Uterus (tissue), 3 donors: ENCODE measurements at regions not wholly inside any gene's neighbourhood (a gene's known extent, or its start where the extent isn't known, plus 50 kb on each side); places are given as distances from the start of the nearest gene placed in this dataset.

Source experiments
- DNase-seq, 2 donors: peaks; one replicate each; pipeline ENCODE4 v3.0.0-alpha.2; 2019 to 2020
- H3K27ac ChIP-seq, 2 donors: fragments of 200-600 bp; sonication (generic); 1 replicate in 1 of 2; 2 replicates in 1 of 2; pipeline ENCODE4 v1.5.1; 2016 to 2018
- H3K27me3 ChIP-seq, 2 donors: fragments of 200-600 bp; sonication (generic); one replicate each; pipeline ENCODE4 v1.5.1; 2018 to 2019; ENCODE audit warnings: control low read depth in 1 of 2
- H3K36me3 ChIP-seq, 2 donors: fragments of 200-600 bp; sonication (generic); one replicate each; pipeline ENCODE4 v1.5.1; 2019; ENCODE audit warnings: control low read depth in 1 of 2
- H3K4me1 ChIP-seq, 2 donors: fragments of 200-600 bp; sonication (generic); one replicate each; pipeline ENCODE4 v1.5.1; 2018 to 2019; ENCODE audit warnings: control low read depth in 1 of 2
- H3K4me3 ChIP-seq, 2 donors: fragments of 200-600 bp; sonication (generic); 1 replicate in 1 of 2; 2 replicates in 1 of 2; pipeline ENCODE4 v1.5.1; 2018 to 2019; ENCODE audit warnings: mild to moderate bottlenecking in 1 of 2
- H3K9me3 ChIP-seq, 2 donors: fragments of 200-600 bp; sonication (generic); one replicate each; pipeline ENCODE4 v1.5.1; 2019; ENCODE audit warnings: control low read depth in 1 of 2
- POLR2A ChIP-seq, 2 donors: fragments of 450-650 bp; IDR thresholded peaks; one replicate each; pipeline ENCODE4 v1.6.1; 2016; ENCODE audit warnings: antibody characterized with exemption in 2 of 2, mild to moderate bottlenecking in 1 of 2, moderate library complexity in 1 of 2
- intact Hi-C: fragments of 100-400 bp; cut with DNase I; formaldehyde crosslinking; loops from one replicate; pipeline ENCODE4 v1.15.1; 2023; ENCODE audit warnings: low total_unique reads
- TF ChIP-seq, protein P1 (sequence below), 4 experiments: fragments of 200-600 bp in 2 of 4; fragments of 450-650 bp in 2 of 4; sonication (generic) in 2 of 4; IDR thresholded peaks; one replicate each; pipeline ENCODE4 v1.5.1; 2016 to 2019; ENCODE audit warnings: antibody characterized with exemption in 4 of 4, mild to moderate bottlenecking in 2 of 4, moderate library complexity in 1 of 4
- donor health status: DM: yes; HTN: yes; CAD: no.

DNA sequence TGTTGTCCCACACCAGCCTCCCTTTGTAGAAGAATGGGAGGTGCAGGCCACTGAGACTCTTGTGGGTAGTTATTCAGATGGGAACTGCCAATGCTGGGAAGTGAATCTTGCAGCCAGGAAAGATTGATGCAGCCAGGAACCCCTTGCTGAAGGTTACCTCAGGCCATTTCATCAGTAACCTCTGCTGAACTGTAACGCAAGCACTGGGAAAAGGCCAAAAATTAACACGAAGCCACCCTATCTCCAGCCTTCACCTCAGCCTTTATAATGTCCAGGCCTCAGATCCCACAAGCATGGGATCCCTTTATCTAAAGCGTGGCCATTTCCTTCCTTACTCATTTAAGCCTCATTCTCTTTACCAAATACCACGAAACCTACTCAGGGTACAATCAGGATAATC lies 211.1 kb downstream of the SPTSSA start:
- Histone ChIP-seq H3K27me3 (no peaks in the 10 kb centered on the region), H3K9me3 (no peaks in the 10 kb centered on the region), H3K36me3 (no peaks in the 10 kb centered on the region), H3K27ac (no peak overlapping the region), H3K4me3 (no peak overlapping the region), H3K4me1 (no peaks in the 10 kb centered on the region)
- TF ChIP-seq, protein P1, sequence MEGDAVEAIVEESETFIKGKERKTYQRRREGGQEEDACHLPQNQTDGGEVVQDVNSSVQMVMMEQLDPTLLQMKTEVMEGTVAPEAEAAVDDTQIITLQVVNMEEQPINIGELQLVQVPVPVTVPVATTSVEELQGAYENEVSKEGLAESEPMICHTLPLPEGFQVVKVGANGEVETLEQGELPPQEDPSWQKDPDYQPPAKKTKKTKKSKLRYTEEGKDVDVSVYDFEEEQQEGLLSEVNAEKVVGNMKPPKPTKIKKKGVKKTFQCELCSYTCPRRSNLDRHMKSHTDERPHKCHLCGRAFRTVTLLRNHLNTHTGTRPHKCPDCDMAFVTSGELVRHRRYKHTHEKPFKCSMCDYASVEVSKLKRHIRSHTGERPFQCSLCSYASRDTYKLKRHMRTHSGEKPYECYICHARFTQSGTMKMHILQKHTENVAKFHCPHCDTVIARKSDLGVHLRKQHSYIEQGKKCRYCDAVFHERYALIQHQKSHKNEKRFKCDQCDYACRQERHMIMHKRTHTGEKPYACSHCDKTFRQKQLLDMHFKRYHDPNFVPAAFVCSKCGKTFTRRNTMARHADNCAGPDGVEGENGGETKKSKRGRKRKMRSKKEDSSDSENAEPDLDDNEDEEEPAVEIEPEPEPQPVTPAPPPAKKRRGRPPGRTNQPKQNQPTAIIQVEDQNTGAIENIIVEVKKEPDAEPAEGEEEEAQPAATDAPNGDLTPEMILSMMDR (IDR thresholded peaks at IDR 0.05): no peak
- no peak for TF ChIP-seq POLR2A (IDR thresholded peaks at IDR 0.05)
- intact Hi-C loops: no loop called here
- DNase-seq: no peak

DNA sequence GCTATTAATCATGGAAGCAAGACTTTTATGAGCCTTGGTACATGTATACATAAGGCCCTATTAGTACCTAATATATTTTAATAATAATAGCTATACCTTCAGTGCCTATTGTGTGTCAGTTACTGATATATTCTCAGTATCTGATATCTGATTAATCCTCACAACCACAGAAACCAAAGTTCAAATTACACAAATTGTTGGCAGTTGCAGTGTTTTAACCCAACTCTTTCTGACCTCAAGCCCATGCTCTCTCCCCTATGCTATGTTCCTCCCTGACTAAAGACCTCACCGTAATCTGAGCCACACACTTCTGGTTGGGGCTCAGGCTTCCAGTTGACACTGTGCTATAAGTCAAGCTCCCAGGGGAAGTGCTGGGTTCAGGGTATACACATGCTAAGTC lies 214.4 kb downstream of the SPTSSA start:
- DNase-seq: no peak
- no peaks in the 10 kb centered on the region for H3K4me1 ChIP-seq
- H3K27me3 ChIP-seq: no peaks in the 10 kb centered on the region
- H3K4me3 ChIP-seq: no peak overlapping the region
- H3K9me3 ChIP-seq: no peaks in the 10 kb centered on the region
- H3K36me3 ChIP-seq: no peaks in the 10 kb centered on the region
- H3K27ac ChIP-seq: no peak overlapping the region
- TF ChIP-seq, protein P1 (IDR thresholded peaks at IDR 0.05): no peak
- no peak for TF ChIP-seq POLR2A (IDR thresholded peaks at IDR 0.05)
- intact Hi-C loops: no loop called here

DNA sequence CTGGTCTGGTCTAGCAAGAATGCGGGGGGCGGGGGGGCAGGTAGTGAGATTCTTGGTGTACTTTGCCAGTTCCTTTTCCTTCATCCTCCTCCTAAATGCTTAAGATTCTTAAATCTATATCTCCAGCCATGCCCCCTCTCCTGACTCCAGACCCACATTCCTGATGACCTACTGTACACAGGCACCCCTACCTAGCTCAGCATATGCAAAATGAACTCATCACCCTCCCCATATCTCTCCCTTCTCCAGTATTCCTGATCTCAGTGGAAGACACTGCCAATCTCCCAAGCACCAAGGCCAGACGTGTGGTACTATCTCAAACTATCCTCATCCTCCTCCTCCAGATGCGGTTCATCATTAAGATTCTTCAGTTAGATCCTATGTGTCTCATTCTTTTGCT lies 215.8 kb downstream of the SPTSSA start:
- Histone ChIP-seq H3K27me3 (no peaks in the 10 kb centered on the region), H3K27ac (no peak overlapping the region), H3K36me3 (no peaks in the 10 kb centered on the region), H3K9me3 (no peaks in the 10 kb centered on the region), H3K4me3 (no peak overlapping the region), H3K4me1 (no peaks in the 10 kb centered on the region)
- TF ChIP-seq POLR2A (IDR thresholded peaks at IDR 0.05): no peak
- TF ChIP-seq, protein P1 (IDR thresholded peaks at IDR 0.05): no peak
- DNase-seq: no peak
- intact Hi-C loops: no loop called here

DNA sequence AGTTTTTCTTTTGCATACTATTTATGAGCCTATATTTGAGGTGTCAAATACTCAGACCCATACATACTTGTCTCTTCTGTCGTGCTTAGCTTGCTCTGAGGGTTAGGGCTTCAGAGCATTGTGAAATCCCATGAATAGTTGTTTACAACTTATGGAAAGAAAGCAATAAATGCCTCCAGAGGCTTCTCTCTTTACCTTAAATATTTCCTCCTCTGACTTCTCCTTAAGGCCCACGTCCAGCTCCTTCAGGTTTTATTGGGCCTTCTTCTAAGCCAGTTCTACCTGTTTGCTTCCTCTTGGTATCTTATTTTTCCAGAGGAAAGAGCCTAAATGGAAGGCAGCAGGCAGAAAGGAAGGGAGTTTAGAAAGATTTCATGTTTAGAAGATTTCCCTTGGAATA lies 218.6 kb downstream of the SPTSSA start:
- H3K9me3 ChIP-seq: no peaks in the 10 kb centered on the region
- no peak overlapping the region for H3K4me3 ChIP-seq
- no peak overlapping the region for H3K27ac ChIP-seq
- TF ChIP-seq, protein P1 (IDR thresholded peaks at IDR 0.05): no peak
- TF ChIP-seq POLR2A (IDR thresholded peaks at IDR 0.05): no peak
- no peaks in the 10 kb centered on the region for H3K4me1 ChIP-seq
- H3K27me3 ChIP-seq: no peaks in the 10 kb centered on the region
- H3K36me3 ChIP-seq: no peaks in the 10 kb centered on the region
- intact Hi-C loops: no loop called here
- DNase-seq: no peak

DNA sequence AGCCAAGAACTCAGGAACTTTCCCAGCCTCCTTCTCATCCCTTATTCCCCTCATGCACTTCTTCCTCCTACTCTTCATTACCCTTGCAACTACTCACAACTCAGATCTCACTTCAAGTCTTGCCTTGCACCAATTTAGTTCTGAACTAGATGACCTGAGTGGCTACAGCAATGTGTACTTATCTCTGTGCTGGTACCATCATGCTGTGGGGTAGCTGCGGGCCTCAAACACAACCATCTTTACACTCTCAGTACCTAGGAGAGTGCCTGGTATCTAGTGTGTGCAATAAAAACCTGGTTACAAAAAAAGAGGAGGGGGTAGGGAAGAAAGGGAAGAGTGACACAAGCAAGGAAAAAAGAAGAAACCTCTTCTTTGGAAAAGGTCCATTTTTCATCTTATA lies 219.0 kb downstream of the SPTSSA start:
- H3K36me3 ChIP-seq: no peaks in the 10 kb centered on the region
- no peak for TF ChIP-seq POLR2A (IDR thresholded peaks at IDR 0.05)
- TF ChIP-seq, protein P1 (IDR thresholded peaks at IDR 0.05): no peak
- intact Hi-C loops: no loop called here
- no peak overlapping the region for H3K27ac ChIP-seq
- H3K27me3 ChIP-seq: no peaks in the 10 kb centered on the region
- no peaks in the 10 kb centered on the region for H3K4me1 ChIP-seq
- no peaks in the 10 kb centered on the region for H3K9me3 ChIP-seq
- DNase-seq: no peak
- H3K4me3 ChIP-seq: no peak overlapping the region
